GM04503 (cell line): ENCODE measurements at regions not wholly inside any gene's neighbourhood (a gene's known extent, or its start where the extent isn't known, plus 50 kb on each side); places are given as distances from the start of the nearest gene placed in this dataset.
A peak's percentile ranks its signal among the peaks of the same experiment; 100 is the strongest.

Experiments
- DNase-seq: peaks from one replicate; pipeline ENCODE4 v3.0.0-alpha.2; 2012; ENCODE audit warnings: low read depth

DNA sequence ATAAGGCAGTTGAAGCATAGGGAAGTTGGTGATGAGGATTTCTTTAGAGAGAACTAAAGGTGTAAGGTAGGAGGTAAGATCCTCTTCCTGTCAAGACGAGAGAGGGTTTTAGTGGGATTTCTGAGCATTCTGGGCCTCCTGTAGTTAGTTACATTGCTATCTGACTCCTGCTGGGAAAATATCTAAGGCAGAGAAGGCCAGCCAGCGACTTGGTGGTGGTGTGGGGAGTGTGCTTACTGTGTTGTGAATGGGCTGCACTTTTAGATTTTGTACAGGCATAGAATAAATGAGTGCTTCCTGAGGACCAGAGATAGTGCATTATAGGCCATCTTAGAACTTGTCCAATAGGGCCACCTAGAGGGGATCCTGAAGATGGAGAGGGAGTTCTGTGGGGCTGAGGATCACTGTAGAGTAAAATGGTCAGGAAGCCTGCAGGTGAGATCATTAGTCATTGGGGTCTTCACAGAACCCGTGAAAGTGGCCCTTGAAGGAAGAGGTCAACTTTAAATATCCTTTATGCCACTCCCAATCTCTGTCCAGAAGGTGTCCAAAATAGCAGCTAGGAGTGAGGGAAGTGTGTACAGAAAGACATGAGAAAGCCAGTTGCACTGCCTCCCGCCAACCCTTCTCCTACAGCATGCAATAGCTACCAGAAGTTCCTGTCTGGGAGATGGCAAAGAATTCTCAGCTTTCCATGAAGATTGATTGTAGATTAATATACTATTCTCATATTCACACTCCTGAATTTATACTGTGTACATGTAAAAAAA, 266.6 kb downstream of the POLR1F start:
- DNase-seq = peak; percentile 16

DNA sequence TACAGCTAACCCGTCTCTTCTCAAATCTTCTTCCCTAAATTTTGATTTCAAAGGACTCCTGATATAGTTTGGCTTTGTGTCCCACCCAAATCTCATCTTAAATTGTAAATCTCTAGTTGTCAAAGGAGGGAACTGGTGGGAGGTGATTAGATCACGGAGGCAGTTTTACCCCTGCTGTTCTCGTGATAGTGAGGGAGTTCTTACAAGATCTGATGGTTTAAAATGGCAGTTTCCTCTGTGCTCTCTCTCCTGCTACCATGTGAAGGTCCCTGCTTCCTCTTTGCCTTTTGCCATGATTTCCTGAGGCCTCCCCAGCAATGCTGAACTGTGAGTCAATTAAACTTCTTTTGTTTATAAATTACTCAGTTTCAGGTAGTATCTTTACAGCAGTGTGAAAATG, 269.3 kb downstream of the POLR1F start:
- no peak for DNase-seq

DNA sequence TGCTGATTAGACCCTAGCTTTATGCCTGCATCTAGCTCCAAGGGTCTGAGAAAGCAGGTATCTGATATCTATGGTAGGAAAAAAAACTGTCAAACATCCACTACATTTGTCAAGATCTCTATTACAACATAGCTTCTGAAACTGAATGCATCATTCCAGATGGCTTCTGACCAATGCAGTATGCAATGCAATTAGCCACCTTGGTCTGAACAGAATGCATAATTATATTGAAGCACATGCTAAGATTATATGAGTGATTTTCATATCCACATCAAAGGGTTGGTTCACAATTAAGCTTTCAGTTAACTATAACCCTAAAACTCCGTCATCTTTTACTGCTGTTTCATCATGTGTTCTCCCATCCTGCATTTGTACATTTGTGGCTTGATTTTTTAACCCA, 271.4 kb downstream of the POLR1F start:
- DNase-seq = no peak

DNA sequence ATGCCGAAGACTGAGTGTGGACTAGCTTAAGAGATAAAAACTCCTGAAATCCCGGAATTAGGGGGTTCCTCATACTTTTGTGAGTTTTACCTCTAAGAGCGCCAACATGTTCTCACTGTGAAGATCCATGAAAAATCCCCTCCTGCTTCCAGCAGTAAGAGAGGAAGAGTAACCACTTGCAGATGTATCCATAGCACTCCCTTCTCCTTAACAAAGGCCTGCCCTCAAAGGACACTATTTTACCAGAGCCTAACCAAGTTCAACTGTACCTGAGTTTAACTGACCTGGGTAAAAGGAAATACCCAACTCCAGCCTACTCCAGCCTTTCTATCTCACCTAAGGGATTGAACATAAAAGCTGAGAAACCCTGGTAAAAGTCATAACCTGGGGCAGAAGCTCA, 280.9 kb downstream of the POLR1F start:
- DNase-seq = no peak

DNA sequence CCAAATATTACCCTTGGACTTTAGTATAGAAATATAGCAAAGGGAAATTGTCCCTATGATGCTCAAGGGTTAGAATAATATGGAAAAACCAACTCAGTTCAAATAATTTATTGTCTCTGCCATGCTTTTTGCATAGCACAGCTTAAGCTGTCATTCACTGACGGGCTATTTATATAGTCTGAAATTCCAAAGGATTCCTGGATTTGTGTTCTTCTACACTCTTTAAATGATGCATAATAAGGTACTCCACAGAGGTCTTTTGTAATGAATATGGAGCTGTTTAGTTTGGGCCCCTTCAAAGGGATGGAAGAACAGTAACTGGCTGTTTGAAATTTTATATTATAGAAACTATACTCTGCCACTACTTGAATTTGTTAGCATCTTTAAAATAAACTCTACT, 276.6 kb upstream of the FERD3L start:
- no peak for DNase-seq

DNA sequence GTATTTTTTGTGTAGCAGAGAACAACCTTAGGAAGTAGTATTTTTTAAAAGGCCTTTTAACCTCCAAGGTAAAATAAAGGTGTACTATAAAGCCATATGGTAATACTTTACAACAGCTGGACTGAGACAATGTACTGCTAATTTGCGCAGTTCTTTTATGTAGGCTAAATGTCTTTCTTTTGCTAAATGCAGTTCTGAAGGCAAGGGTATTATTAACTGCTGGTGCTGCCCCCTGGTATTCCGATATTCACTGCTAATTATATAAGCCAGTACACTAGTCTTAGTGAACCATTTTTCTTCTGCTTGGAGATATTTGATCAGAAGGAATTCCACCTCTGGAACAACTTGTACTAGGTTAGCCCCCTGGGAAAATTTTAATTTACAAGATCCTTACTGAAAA, 272.0 kb upstream of the FERD3L start:
- no peak for DNase-seq

DNA sequence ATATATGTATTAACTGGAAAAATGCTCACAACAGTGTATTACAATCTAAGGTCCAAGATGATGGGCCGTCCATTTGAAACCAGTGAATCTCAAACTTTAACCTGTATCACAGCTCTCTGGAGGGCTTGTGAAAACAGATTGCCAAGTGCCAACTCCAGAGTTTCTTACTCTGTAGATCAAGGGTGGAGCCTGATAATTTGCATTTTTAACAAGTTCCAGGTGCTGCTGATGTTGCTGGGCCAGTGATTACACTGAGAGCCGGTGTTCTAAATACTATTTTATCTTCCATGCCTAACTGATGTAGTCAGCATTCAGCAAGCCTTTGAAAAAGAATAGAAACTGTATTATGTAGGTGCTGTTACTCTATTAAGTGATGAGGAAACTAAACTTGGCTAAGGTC, 269.9 kb upstream of the FERD3L start:
- DNase-seq = no peak

DNA sequence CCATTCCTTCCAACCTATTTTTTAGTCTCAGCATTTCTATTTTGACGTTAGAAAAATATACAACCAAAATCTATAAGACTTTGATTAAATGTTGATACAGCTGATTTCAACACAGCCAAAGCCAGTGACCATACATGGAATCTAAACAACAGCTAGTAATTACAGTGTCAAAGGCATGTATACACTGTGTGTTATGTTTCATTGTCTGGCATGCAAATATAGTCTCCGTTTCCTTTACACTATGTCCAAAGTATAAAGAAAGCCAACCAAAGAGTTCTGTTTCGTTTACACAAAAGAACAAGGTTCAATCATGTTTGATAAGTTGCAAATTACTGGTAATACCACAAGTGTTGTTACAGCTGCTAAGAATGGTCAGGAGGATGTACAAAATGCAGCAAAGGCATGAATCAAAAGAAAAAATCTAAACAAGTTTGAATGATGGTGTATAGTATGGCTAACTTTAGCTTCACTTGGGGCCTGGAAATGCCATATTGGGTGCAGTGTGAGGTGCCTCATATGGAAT, 268.3 kb upstream of the FERD3L start:
- DNase-seq = no peak

DNA sequence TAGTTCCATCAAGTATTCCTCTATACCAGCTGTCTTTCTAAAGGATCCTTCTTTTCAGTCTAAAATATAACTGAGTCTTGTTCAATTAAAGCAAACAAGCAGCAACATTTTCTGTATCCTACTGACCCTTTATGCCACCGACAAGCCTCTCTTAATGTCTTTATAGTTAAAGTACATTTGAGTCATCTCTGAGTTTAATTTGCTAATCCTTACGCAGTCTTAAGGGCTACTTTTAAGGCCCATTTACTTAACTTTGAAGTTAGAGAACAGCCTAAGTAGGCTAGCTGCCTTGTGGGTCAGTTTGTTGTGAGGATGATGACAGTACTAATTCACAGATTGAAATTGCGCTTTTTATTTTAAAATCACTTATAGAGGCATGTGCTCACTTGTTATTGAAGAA, 265.5 kb upstream of the FERD3L start:
- no peak for DNase-seq

DNA sequence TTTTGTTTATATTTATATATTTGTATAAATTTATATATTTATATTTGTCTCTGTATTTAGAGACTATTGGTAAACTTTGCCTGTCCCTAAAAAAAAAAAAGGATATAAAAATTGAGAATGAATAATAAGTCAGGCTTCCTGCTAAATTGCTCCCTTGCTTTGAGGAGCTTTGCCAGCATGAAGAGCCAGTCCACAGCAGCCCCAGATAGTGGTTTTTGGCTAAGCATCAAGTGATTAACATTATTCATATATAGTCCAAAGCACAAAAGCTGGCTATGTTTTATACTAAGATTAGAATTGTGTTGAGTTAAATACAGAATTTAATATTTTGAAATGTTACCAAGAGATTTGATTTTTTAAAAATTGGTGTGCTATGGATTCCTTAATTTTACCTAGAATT, 264.9 kb upstream of the FERD3L start:
- DNase-seq = no peak

DNA sequence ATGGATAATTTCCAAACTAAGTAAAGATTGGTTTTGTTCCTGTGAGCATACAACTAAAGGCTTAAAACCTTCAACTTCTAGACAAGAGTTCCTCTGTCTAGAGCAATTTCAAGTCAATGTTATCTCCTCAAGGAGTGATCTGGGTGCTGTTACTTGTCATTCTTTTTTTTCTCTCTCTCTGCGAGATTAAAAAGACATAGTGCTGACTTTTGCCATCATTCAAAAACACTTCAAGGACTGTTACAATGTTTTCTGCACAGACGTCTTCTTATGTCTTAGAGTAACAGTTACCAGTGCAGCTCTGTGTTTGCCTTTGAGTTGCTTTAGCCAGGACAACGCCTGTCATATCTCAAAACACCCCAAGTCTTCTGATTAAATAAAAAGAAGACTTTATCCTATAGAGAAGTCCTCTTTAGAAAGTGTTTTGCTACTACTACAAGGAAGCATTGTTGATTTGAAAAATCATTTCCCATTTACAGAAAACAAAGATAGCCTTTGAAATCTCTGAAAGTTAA, 263.5 kb upstream of the FERD3L start:
- no peak for DNase-seq

DNA sequence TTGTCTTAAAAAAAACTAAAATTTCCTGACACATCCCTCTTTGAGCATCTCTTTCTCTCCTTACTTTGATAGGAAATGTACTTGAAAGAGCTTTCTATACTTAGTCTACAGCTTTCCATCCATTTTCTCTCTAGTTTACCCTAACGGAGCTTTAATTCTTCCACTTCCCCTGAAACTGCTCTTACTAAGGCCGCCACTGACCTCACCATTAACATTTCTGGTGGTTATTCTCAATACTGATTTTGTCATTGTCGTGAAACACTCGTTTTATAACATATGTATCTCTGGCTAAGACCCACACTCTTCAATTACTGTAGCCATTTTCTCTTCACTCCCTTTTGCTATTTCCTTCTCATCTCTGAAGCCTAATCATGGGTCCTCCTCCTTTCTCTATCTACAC, 262.0 kb upstream of the FERD3L start:
- no peak for DNase-seq

DNA sequence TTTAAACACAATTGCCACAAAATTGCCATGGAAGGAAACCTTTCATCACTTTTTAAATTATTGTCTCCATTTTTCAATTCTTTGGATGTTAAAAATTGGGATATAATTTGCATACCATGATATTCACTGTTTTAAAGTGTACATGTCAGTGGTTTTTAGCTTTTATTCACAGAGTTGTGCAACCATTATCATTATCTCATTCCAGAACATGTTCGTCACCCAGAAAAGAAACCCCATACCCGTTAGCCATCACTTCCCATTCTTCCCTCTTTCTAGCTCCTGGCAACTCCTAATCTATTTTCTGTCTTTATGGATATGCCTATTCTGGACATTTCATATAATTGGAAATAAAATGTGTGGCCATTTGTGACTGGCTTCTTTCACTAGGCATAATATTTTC, 260.3 kb upstream of the FERD3L start:
- DNase-seq = peak; percentile 27

DNA sequence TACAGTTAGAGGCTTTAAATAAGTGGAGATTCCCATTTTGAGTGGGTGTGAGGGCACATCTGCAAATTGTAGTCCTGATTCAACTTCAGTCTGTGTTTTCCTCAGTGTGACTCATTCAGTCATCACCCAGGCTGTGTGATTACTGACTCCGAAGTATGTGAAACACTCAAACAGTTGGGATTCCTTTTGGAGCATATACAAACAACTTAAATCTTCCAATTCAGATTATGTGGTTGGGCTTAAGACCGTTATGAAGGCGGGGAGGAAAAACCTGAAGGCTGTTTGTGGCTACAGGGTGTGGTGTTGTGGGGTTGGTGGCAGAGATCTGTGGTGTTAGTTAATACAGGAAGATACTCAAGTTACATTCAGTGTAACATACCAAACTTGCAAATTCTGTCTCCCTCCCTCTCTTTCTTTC, 259.7 kb upstream of the FERD3L start:
- peak; percentile 98 for DNase-seq

DNA sequence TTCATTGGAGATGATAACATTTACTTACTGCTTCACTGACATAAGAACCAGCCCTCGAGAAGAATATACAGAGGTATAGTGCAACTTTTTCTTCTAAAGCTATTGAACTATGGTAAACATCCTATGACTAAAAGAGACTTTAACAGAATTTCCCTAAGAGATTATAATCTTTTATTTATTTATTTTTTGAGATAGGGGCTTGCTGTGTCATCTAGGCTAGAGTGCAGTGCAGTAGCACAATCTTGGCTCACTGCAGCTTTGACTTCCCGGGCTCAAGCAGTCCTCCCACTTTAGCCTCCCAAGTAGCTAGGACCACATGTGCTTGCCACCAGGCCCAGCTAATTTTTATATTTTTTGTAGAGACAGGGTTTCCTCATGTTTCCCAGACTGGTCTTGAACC, 258.5 kb upstream of the FERD3L start:
- no peak for DNase-seq

DNA sequence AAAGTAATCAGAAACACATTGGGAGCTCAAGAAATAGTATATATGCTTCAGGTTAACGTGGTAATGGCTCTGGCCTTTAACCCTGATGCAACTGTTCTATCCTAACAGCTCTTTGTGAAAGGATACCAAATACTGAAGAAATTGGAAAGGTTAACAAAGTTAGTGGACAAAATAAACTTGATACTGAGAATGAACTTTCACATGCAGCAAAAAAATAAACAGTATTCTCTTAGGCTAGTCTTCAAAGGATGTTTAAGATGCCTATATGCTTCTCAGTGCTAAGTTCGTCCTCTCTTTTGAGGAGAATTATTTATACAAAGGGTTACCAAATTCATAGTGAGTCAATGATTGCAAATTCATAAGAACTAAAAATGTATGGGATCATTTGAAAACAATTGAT, 256.2 kb upstream of the FERD3L start:
- DNase-seq = no peak

DNA sequence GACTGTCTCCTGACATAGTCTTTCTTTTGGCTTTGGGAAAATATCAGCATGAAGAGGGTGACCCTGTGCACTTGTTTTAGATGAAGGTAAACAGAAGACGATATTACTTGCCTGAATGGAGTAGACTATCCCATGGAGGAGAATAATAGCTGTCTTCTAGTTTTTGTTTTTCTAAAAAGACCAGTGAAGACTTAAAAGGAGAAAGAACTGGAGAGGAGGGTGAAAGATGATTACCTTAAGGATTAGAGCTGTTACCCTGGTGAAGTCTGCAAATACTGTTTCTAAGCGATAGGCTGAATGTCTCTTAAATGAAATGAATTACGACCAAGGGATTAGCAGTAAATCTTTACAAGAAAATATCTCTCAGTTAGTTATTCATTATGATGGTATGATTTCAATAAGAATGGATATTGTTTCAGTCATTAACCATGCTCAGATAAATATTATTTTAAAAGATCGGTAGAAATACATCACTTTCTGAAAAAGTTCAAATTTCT, 255.6 kb upstream of the FERD3L start:
- DNase-seq = no peak

DNA sequence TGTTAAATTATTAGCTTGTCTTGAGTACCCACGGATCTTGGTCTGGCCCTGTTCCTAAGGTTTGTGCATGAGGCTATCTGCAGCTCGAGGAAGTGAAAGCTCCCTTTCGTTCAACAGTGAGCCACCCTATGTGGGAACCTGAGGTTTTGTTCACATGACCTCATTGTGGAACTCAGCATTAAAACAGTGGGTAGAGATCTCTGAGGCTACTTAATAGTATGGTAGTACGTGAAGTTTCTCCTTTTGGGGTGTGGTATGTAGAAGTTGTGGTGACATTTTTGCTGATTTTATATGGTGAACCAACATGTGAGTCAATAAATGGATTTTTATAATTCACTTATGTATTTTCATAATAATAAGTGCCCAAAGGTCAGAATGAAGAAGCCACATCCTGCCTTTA, 252.7 kb upstream of the FERD3L start:
- no peak for DNase-seq

DNA sequence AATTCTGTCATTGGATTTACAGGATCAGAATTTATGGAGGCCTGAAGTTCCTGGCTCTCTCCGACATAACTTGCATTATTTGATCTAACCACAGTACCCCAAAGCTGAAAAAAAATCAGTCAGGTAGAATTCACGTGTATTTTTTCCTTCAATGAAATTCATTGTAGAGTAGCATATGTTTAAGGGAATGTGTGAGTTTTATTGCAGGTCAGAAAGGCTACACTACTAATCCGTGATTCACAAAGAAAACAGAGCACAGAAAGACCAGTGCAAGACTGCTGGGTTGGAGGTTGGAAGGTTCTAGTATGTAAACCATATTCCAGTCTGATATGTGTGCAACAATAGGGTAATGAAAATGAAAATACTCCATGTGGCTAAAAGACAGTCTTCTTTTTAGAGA, 247.0 kb upstream of the FERD3L start:
- no peak for DNase-seq

DNA sequence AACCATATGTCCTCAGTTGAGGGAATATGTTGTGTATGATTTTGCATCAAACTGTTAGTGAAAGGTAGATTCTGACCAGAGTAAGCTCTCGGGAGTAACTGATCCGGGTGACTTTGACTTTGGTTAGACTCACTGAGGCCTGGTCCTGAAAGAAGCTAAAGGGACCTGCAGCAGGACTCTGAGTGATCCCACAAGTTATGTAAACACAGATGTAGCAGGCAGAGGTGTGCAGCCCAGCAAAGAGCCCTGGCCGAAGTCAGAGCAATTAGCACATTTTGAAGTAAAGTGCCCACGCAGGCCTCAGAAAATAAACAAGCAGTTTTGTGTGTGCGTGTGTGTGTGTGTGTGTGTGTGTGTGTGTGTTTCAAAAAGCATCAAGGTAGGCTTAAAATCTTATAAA, 245.6 kb upstream of the FERD3L start:
- DNase-seq = no peak

DNA sequence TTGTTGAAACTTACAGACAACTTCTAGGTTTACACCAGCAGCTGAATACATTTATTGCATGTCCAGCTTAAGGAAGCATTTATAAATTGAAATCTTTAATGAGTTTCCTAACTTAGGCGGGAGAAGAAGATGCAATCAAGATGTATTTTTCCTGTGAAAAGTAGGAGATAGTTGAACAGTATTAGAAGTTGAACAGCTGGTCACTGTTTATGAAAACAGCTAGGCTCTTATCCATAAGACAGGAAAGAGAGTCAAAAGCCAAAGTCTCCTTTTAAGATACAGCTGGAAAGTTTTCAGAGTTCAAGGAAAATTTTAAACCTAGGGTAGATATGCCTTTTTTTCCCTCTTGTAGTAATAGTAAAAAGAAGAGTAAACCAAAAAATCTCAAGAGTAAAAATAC, 236.1 kb upstream of the FERD3L start:
- no peak for DNase-seq

DNA sequence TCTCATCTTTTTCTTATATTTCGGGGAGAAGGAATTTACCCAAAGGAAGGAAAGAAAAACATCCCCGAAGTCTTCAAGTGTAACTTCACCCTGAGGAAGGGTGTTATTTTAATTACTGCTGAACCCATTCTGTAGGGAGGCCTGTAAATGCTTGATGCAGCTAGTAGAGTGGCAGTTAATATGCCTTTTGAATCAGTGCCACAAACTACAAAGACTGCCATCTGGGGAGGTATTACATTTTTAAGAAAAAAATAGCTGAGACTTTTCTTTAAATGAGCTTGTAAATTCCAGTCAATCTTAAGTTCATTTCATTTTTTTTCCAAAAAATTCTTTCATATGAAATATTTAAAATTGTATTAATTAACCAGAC, 233.1 kb upstream of the FERD3L start:
- no peak for DNase-seq

DNA sequence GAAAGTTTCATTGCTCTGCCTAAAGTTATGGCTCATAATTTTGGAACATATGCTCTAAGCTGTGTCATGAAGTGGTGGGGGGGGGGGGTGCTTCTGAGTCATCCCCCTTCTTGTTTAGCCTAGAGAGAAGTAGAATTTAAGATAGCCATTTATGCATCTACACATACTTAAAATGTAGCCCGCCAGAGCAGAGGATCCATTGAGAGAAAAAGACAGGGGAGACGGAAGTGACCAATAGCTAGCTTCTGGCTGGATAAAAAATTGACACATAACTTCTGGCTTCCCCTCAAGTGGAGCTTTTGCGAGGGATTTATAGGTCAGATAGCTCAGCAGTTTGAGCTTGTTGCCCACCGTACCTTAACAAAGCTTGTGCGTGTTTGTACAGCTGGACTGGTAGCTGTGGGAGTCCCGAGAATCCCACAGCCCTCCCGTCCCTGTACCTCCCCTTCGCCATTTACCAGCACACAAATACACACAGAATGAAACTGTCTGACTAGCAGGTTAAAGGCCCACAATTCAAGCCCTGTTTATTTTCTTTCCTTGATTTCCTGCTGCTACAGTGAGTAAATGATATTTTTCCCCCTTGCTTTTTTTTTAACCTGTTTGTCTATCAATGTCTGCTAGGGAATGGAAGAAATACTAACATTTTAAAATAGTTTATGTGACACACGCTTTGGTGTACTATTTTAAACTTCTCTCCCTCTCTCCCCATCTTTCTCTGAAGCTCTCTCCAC, 232.6 kb upstream of the FERD3L start:
- DNase-seq = no peak
